HG03469 (cell line): ENCODE measurements at regions not wholly inside any gene's neighbourhood (a gene's known extent, or its start where the extent isn't known, plus 50 kb on each side); places are given as distances from the start of the nearest gene placed in this dataset.
"Not testable (repeated sequence)": the region's sequence is repeated elsewhere in the genome, so short reads cannot be mapped to it uniquely, and the experiment has no call there.

ENCODE experiments used
- ATAC-seq: cut with Tn5 transposase; IDR thresholded peaks from one replicate; pipeline ENCODE4 v1.9.1; 2021; ENCODE audit warnings: mild to moderate bottlenecking, moderate library complexity, moderate number of reproducible peaks; ENCODE audit not compliant: unreplicated experiment

DNA sequence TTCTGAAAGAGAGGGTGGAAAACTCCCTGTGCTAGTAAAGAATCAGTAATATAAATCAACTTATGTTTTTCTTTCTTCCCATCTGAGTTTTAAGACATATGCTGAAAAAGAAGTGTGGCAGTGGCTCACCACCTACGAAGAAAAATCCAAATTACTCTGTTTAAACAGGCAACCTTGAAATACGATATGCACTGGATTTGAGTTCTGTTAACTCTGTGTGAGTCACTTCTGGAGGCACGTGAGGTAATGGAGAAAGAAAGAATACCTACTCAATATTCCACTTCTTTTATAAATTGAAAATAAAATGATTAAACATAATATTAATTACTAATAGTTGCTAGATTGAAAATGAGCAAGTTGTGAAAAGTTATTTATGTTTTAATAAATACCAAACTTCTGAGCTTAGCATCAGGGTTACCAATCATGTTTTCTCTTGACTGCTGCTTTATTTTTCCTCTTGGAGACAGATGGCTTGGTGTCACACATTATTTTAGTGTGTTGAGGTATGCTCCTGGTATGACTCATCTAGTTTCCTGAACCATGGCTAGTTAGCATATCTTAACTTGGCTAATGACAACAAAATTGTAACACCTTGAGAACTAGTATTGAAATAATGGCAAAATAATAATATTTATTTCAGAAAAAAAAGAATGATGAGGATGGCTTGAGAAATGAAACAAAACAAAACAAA, 1705.5 kb upstream of the PIK3C3 start:
- ATAC-seq = no peak

DNA sequence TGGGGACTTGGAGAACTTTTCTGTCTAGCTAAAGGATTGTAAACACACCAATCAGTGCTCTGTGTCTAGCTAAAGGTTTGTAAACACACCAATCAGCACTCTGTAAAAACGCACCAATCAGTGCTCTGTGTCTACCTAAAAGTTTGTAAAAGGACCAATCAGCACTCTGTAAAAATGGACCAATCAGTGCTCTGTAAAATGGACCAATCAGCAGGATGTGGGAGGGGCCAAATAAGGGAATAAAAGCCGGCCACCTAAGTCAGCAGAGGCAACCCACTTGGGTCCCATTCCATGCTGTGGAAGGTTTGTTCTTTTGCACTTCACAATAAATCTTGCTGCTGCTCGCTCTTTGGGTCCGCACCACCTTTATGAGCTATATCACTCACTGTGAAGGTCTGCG, 1709.4 kb upstream of the PIK3C3 start:
- not testable (repeated sequence) for ATAC-seq

DNA sequence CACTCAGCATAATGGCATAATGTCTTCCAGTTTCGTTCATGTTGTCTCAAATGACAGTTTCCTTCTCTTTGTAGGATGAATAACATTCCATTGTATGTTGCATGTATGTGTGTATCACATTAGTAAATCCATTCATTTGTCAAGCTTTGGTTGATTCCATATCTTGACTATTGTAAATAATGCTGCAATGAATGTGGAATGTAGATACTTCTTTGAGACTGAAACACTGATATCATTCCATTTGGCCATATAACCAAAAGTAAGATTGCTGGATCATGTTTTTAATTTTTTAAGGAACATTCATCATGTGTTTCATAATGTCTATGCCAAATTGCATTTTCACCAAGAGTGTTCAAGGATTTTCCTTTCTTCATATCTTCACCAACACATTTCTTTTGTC, 1711.4 kb upstream of the PIK3C3 start:
- ATAC-seq = no peak

DNA sequence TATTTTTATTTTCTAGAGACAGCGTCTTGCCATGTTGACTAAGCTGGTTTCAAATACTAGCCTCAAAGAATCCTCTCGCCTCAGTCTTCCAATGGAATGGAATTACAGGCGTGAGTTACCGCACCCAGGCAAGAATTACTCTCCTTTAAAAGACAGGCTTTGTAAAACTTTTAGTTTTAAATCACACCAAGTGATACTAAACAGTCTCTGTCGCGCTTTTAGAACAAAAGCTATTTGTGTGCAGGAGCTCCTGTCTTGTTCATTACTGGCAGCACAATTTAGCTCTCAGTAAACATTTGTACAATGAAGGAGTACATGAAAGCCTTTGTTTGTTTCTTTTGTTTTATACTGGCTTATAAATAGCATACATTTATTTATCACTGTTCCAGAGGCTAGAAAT, 1719.2 kb upstream of the PIK3C3 start:
- no peak for ATAC-seq

DNA sequence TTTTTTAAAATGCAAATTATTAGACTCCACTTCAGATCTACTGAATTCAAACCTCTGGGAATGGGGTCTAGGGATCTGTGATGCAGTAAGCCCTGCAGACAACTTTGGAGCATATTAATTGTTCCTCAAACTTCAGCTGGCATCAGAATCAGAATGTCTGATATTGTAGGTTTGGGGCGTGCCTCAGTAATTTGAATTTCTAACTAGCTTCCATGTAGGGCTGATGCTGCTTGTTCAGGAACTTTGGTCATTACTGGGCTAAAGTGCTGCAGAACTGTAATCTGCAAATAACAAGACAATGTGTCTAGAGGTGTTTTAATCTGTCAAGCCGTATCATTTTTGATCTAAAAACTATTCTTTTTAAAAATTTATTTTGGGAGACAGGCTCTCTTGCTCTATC, 1719.7 kb upstream of the PIK3C3 start:
- no peak for ATAC-seq

DNA sequence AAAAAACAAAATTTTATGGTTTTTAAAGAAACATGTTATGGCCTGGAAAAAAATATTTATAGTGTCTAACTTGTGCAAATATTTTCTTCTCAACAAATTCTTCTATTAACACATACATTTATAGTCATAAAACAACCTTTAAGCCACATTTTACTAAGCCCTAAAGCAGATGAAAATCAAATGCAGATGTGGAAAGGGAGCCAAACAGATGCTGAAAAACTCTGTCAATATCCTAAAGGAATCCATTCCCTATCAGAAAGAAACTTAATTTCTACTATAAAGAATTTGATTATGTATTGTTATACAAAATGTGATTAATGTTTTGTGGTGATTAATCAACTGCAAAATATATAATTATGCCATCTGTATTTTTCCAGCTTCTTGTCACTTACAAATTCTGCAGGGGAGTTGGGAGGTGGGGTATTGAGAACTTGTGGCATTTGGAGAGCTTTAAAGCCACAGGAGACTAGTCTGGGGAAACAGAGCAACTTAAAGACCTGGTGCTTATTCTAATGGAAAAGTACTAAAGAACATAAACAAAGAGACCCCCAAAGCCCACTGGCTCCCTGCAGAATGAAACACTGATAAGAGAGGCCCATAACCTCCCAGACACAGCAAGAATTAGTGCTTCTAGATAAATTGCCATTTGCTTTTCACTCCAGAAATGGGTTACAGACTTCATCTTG, 1721.0 kb upstream of the PIK3C3 start:
- no peak for ATAC-seq

DNA sequence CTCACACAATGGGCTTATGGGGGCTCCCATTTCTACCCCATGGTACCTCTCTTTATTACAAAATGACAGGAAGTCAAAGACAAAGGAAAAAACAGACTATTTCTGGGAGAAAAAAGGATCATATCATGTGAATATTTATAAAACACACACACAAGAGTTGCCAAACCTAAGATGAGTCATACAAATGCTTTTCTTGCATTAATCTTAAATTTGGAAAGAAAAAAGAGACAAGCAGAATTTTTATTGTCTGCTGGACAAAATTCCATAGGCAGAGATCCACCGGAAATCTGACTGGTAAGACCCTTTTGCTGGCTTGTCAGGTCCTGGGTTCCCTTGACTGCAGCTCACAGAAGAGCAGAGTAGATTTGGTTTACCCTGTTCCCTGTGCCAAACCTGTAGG, 1732.3 kb upstream of the PIK3C3 start:
- no peak for ATAC-seq

DNA sequence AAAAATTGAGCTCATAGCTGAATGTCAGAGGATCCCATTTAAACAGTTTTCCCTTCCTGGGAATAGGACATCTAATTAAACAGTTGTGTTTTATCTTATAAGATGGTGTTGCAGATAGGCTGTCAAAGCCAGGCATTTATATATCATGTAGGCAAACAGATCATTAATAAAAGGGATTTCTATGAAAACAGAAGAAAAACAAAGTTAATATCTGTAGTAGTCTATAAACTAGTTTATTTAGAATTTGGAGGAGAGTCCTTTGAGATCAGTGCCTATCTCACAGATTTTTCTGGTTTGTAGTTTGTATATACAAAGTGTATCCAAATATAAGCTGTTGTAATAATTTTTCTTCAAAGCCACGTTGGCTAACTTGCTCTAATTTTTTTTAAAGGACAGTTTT, 1738.2 kb upstream of the PIK3C3 start:
- no peak for ATAC-seq

DNA sequence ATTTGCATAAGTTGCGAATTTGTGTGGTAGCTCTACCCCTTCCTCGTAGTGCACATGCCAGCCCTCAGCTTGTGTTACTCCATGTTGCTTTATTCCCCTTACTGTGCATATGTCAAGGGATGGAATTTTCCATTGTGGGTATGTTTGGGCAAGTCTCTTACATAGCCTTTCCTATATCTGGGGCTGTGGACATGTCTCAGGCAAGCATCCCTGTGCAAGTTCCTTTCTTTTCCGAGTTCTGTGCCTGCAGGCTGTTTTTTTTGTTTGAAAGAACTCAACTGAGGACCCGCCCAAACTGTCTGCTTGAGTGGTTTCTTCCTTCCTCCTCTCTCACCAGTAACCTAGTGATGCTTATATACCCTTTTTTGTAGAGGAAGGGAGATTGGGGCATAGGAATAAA, 1739.1 kb upstream of the PIK3C3 start:
- ATAC-seq = no peak

DNA sequence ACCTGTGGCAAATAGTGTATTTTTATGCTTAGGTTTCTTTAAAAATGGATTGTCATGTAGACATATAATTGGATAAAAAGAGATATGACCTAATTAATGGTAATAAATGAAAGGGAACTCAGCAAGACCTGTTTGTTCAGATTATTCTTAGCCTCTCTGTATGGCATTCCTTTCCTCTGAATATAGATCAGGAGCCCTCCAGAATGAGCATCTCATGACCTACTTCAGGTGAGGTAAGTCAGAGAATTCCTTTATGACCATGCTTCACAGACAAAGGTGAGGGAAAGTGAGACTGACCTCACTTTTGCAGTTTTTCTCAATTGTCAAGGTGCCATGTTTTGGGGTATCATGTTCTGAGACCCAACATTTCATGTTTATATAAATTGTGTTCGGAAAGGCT, 1744.3 kb upstream of the PIK3C3 start:
- ATAC-seq = no peak

DNA sequence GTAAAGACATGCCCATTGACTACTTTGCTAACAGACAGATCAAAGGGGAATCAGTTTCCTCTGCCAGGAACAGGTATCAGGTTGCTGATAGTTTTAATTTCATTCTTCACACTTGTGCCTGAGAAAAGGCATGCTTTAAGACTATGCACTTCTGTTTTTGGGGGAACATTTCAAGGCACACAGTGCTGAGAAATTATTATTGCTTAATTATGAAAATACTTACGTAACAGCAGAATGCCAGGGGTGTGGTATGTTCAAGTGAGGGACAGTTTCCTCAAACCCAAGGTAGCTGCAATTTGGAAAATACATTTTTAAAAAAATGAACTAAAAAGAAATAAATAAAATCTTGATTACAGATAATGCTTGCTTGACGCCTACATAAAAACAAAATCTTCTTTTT, 1746.1 kb upstream of the PIK3C3 start:
- ATAC-seq = no peak

DNA sequence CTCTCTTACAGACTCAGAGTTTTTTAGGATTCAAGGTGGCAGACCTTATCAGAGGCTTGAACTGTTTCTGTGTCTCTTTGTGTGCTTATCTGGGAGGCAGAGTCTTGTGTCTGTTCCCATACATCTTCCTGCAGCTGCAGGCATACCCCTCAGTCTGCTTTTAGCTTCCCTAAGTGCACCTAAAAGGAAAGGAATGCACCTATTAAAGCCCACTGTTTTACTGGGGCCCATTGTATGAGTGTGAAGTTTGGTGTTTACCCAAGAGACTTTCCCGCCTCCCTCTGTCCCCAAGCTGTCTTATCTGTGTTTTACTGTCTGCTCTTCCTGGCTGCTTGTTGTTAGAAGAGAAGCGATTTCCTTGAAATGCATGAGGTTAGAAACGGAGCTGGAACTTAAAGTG, 1757.3 kb upstream of the PIK3C3 start:
- ATAC-seq = no peak

DNA sequence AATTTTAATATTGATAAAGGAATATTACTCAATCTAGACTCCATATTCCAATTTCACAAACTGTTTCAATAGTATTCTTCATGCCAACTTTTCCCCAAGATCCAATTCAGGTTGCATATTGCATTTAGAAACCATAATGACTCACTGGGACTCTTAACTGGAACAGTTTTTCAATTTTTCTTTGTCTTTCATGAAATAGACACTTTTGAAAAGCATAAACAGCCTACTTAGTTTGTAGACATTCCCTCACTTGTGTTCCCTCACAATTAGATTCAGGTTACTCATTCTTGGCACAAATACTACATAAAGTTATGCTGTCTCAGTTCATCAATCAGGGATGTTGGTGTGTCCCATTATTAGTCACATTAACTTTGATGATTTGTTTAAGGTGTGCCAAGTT, 1768.4 kb upstream of the PIK3C3 start:
- ATAC-seq = no peak

DNA sequence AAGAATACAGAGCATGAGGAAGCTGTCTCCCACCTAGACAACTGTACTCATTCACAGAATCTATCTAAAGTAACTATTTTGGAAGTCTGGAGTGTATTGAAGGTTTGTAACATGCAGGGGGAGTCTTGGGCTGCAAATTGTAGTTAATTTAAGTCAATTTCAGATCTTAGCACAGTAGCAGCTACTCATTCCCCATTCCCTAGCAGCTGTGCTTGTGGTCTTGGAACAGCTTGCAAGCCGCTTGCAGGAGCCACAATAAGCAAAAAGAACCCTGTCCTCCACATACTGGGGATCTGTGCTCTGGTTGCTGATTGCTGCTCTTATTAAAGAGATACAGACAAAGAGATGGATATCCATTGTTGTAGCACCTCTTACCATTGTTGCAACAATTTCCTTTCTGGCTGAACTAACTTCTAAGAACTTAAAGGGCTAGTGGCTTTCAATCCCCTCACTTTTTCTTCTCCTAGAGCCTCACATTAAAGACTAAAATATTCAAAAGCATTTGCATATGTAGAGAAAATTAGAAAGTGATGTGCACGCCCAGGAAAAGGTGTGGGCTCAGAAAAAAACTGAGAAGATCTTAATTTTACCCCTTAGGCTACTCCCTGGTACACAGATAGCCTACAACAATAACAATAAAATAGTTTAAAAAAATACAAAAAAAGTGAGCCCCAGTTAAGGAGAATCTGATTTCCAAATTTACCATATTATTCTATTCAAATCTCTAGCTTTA, 1775.1 kb upstream of the PIK3C3 start:
- ATAC-seq = no peak

DNA sequence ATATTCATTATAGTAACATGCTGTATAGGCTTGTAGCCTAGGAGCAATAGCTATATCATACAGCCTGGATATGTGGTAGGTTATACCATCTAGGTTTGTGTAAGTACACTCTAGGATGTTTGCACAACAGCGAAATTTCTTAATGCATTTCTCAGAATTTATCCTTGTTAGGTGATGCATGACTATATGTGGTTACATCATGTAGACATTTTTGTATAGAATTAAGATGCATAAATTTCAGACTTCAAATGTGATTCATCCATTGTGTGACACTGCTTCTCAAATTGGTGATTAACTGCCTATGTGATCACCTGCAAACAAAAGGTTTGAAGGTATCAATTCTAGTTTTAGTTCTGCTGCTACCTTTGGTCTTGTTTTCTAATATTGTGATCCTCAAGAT, 1787.0 kb upstream of the PIK3C3 start:
- ATAC-seq = no peak

DNA sequence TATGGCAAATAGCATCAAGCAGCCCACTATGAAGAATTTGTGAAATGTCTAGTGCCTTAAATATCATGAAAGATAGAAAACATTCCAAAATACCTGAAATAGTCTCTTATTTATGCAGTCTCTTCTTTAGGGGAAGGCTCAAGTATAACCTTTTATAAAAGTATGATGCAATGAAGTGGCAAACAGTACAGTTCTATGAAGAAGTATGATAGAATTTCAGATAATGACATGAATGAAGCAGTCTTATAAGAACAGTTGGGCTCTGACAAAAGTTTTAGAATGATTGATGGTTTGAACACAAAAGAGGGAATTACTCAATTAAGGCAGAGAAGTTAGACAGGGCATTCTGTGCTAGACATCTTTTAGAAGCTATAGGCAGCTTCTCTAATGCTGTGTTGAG, 1791.8 kb upstream of the PIK3C3 start:
- no peak for ATAC-seq

DNA sequence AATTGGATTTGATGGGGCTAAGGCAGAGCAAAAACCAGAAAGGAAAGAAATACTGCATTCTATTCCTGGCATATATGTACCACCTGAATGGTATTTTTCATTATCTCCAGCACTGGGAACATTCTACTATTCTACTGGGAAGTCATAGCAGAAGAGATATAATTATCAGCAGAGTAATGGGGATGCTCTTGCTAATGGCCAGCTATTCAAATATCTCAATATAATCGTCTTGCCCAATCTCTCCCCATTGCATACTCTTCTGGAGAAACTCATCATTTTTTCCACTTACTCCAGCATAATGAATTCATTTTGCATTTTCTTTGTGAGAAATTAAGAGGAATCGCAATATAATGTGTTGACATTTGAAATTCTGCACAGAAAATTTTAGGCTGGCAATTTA, 1794.7 kb upstream of the PIK3C3 start:
- ATAC-seq = no peak

DNA sequence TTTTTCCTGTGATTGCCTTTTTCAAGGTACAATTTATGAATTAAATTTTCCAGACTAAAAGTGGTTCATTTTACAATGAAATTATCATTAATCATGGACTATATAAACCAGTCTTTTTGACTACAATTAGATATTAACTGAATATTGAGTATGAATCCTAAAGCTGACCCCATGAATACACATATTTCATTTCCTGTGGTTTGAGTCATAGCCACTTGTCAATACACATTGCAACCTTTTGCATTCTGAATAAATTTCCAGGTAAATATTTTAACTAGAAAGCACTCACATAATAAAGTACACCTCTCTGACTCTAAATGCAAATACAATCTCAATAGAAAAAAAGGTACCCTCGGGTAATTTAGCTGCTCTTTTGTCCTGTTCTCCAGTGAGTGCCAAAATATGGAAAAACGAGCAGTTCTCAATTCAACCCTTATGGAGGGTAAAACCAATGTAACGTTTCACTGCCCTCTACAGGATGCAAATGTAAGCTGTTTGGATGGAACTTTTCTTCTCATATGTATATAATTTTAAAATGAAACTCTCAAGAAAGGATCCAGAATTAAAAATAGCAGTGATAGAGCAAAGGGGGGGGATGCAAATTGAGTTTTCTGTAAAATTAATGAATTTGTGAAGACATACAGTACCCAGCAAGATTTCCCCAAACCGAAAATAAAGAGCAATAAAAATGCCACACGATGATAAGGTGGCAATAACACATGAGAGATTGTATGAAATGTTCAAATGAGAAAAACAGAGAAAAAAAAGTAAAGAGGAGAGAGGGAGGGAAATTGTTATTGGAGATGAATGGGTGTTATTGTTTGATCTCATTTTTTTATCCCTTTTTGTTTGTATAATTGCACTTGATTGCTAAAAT, 1795.7 kb upstream of the PIK3C3 start:
- ATAC-seq = no peak

DNA sequence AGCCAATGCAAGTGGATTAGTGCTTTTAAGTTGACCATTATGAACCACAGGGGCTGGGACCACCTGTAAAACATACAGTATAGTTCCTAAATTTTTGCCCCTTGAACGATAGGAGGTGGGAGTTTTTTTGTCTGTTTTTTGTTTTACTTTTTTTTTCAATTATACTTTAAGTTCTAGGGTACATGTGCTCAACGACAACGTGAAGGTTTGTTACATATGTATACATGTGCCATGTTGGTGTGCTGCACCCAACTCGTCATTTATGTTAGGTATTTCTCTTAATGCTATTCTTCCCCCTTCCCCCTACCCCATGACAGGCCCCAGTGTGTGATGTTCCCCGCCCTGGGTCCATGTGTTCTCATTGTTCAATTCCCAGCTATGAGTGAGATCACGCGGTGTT, 1797.9 kb upstream of the PIK3C3 start:
- ATAC-seq = no peak

DNA sequence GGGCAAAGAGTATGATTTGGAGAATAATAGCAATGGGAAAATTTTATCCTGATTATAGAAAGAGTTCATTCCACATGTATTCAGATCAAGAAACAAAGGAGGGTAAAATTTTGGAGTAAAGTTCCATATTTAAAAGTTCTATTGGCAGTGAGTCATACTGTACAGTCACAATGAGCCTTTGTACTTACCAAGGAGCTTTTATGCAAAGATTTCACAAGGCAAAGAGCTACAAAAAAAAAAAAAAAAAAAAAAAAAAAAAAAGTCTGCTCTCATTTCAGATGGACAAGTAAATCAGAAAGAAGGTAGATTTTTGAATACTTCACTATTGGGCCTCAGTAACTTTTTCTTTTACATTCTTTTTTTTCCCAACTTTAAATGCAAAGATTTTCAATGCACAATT, 1802.2 kb upstream of the PIK3C3 start:
- no peak for ATAC-seq

DNA sequence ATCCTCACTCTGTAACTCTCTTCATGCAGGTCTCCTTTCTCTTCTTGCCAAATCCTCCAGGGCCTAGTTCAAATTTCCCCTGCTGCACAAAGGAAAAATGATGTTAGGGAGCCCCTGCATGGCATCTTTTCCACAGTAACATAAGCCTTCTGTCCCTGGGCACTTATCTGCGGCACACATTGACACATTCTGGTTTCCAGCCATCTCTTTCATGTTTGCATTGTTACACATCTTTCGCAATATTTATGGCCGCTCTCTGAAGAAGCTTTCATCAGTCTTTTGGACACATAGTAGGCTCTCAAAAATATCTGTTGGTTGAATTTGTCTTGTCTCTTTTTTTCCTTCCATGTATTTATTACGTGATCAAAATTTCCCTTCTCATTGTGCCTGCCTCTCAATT, 1806.1 kb upstream of the PIK3C3 start:
- ATAC-seq = no peak
